ENCODE measurements at regions not wholly inside any gene's neighbourhood (a gene's known extent, or its start where the extent isn't known, plus 50 kb on each side); places are given as distances from the start of the nearest gene placed in this dataset.

- no peak overlapping the region for H3K27ac ChIP-seq
- TF ChIP-seq ZFX (IDR thresholded peaks at IDR 0.05; ENCODE audit: borderline replicate concordance) (no peak), CTCF (IDR thresholded peaks at IDR 0.05) (no peak)
Observed at GRCh38 chr1:72845981-72846380, 563.6 kb upstream of the NEGR1 start.

- TF ChIP-seq CTCF (IDR thresholded peaks at IDR 0.05) (peak; percentile 45), ZFX (IDR thresholded peaks at IDR 0.05; ENCODE audit: borderline replicate concordance) (no peak)
- no peak overlapping the region for H3K27ac ChIP-seq
Observed at GRCh38 chr1:72845381-72845780, 563.0 kb upstream of the NEGR1 start.

GRCh38 chr1:72837781-72838180, 555.4 kb upstream of the NEGR1 start:
- no peak for TF ChIP-seq CTCF (IDR thresholded peaks at IDR 0.05)
- TF ChIP-seq ZFX (IDR thresholded peaks at IDR 0.05; ENCODE audit: borderline replicate concordance): no peak
- no peak overlapping the region for H3K27ac ChIP-seq

GRCh38 chr1:72830606-72831390, 548.5 kb upstream of the NEGR1 start:
- TF ChIP-seq CTCF (IDR thresholded peaks at IDR 0.05): no peak
- no peak for TF ChIP-seq ZFX (IDR thresholded peaks at IDR 0.05; ENCODE audit: borderline replicate concordance)
- H3K27ac ChIP-seq: no peak overlapping the region

- no peak overlapping the region for H3K27ac ChIP-seq
- TF ChIP-seq CTCF (IDR thresholded peaks at IDR 0.05): no peak
- TF ChIP-seq ZFX (IDR thresholded peaks at IDR 0.05; ENCODE audit: borderline replicate concordance): no peak
Observed at GRCh38 chr1:72827278-72827677, 544.9 kb upstream of the NEGR1 start.

- no peak for TF ChIP-seq CTCF (IDR thresholded peaks at IDR 0.05)
- no peak for TF ChIP-seq ZFX (IDR thresholded peaks at IDR 0.05; ENCODE audit: borderline replicate concordance)
- no peak overlapping the region for H3K27ac ChIP-seq
Observed at GRCh38 chr1:72804541-72804940, 522.2 kb upstream of the NEGR1 start.

- H3K27ac ChIP-seq: no peak overlapping the region
- TF ChIP-seq CTCF (IDR thresholded peaks at IDR 0.05): no peak
- no peak for TF ChIP-seq ZFX (IDR thresholded peaks at IDR 0.05; ENCODE audit: borderline replicate concordance)
Observed at GRCh38 chr1:72781038-72781437, 498.7 kb upstream of the NEGR1 start.

All from 22Rv1 (cell line).